Endodermal cell (in vitro differentiated cells): ENCODE measurements at regions not wholly inside any gene's neighbourhood (a gene's known extent, or its start where the extent isn't known, plus 50 kb on each side); places are given as distances from the start of the nearest gene placed in this dataset.

Experiments
- DNase-seq: peaks from one replicate; pipeline ENCODE4 v3.0.0-alpha.2; 2017
- H3K27ac ChIP-seq: 2 replicates; pipeline ENCODE4 v1.5.1; 2013; ENCODE audit warnings: mild to moderate bottlenecking, low read depth, low read length, moderate library complexity
- H3K27me3 ChIP-seq: 2 replicates; pipeline ENCODE4 v1.6.1; 2013; ENCODE audit warnings: mild to moderate bottlenecking, low read length, moderate library complexity; ENCODE audit not compliant: insufficient read depth, control insufficient read depth, poor library complexity, severe bottlenecking
- H3K36me3 ChIP-seq: 2 replicates; pipeline ENCODE4 v1.7.0; 2013; ENCODE audit warnings: mild to moderate bottlenecking, low read length, moderate library complexity; ENCODE audit not compliant: control insufficient read depth, insufficient read depth
- H3K4me1 ChIP-seq: one replicate; pipeline ENCODE4 v1.7.0; 2013; ENCODE audit warnings: low read length; ENCODE audit not compliant: control insufficient read depth, insufficient read depth
- H3K4me3 ChIP-seq: 2 replicates; pipeline ENCODE4 v1.5.1; 2013; ENCODE audit warnings: mild to moderate bottlenecking, low read length, moderate library complexity
- H3K9ac ChIP-seq: 2 replicates; pipeline ENCODE4 v1.6.1; 2013; ENCODE audit warnings: mild to moderate bottlenecking, low read length, moderate library complexity; ENCODE audit not compliant: poor library complexity, severe bottlenecking; ENCODE audit errors: extremely low read depth
- H3K9me3 ChIP-seq: 2 replicates; pipeline ENCODE4 v1.6.1; 2013; ENCODE audit warnings: mild to moderate bottlenecking, low read length, moderate library complexity; ENCODE audit not compliant: control insufficient read depth
- H3K27ac Mint-ChIP-seq: 2 replicates; pipeline ENCODE4 v1.8.0; 2020; ENCODE audit warnings: mixed read lengths
- H3K27me3 Mint-ChIP-seq: 2 replicates; pipeline ENCODE4 v1.8.0; 2021; ENCODE audit warnings: mild to moderate bottlenecking, mixed read lengths; ENCODE audit not compliant: insufficient read depth
- H3K36me3 Mint-ChIP-seq: 2 replicates; pipeline ENCODE4 v1.8.0; 2020; ENCODE audit warnings: low read depth, mixed read lengths
- H3K4me1 Mint-ChIP-seq: 2 replicates; pipeline ENCODE4 v1.8.0; 2020; ENCODE audit warnings: mixed read lengths
- H3K4me3 Mint-ChIP-seq: 2 replicates; pipeline ENCODE4 v1.8.0; 2020; ENCODE audit warnings: mild to moderate bottlenecking, moderate library complexity, mixed read lengths
- H3K9me3 Mint-ChIP-seq: 2 replicates; pipeline ENCODE4 v1.8.0; 2020; ENCODE audit warnings: mild to moderate bottlenecking, mixed read lengths
- CTCF ChIP-seq: fragments of 200-600 bp; sonication (generic); conservative IDR thresholded peaks from 2 replicates; pipeline ENCODE4 v1.5.0; 2021; ENCODE audit warnings: antibody characterized with exemption, mild to moderate bottlenecking
- WGBS, 2 experiments: methylation state at CpG; one replicate each; pipeline versions ENCODE4 v1.1.5 to v1.1.7; 2013; ENCODE audit warnings: missing lambda C conversion rate in 2 of 2, mixed read lengths in 1 of 2; ENCODE audit not compliant: insufficient coverage in 1 of 2, insufficient read length in 1 of 2; 5-methylcytosine and 5-hydroxymethylcytosine counted together

GRCh38 chr6:138582573-138582972, 83.3 kb upstream of the NHSL1 start:
- Mint-ChIP-seq H3K27ac (no peak overlapping the region), H3K27me3 (no peaks in the 10 kb centered on the region), H3K36me3 (no peaks in the 10 kb centered on the region), H3K4me1 (peaks cover 5% of the 10 kb centered on the region), H3K4me3 (no peak overlapping the region), H3K9me3 (no peaks in the 10 kb centered on the region)
- Histone ChIP-seq H3K27me3 (no peaks in the 10 kb centered on the region), H3K9ac (no peak overlapping the region), H3K36me3 (no peaks in the 10 kb centered on the region), H3K4me3 (no peak overlapping the region), H3K9me3 (no peaks in the 10 kb centered on the region), H3K4me1 (no peaks in the 10 kb centered on the region), H3K27ac (no peak overlapping the region)
- 94 to 100% methylated on average over 2 to 4 of the region's 4 CpGs for WGBS, 2 experiments
- TF ChIP-seq CTCF: no peak
- no peak for DNase-seq

- no peak for TF ChIP-seq CTCF
- no peak overlapping the region for H3K4me3 ChIP-seq
- no peak overlapping the region for H3K27ac ChIP-seq
- DNase-seq: no peak
- no peaks in the 10 kb centered on the region for H3K36me3 Mint-ChIP-seq
- no peak overlapping the region for H3K9ac ChIP-seq
- H3K4me3 Mint-ChIP-seq: no peak overlapping the region
- no peaks in the 10 kb centered on the region for H3K9me3 Mint-ChIP-seq
- WGBS, 2 experiments: 97 to 100% methylated on average over 2 to 5 of the region's 5 CpGs
- no peaks in the 10 kb centered on the region for H3K4me1 Mint-ChIP-seq
- H3K27ac Mint-ChIP-seq: no peak overlapping the region
- no peaks in the 10 kb centered on the region for H3K27me3 ChIP-seq
- no peaks in the 10 kb centered on the region for H3K36me3 ChIP-seq
- no peaks in the 10 kb centered on the region for H3K4me1 ChIP-seq
- no peaks in the 10 kb centered on the region for H3K27me3 Mint-ChIP-seq
- H3K9me3 ChIP-seq: no peaks in the 10 kb centered on the region
These were observed 87.3 kb upstream of the NHSL1 start for GRCh38 chr6:138586638-138587037.

- Mint-ChIP-seq H3K4me3 (no peak overlapping the region), H3K36me3 (no peaks in the 10 kb centered on the region), H3K9me3 (no peaks in the 10 kb centered on the region), H3K27me3 (no peaks in the 10 kb centered on the region), H3K4me1 (peaks cover 11% of the 10 kb centered on the region), H3K27ac (no peak overlapping the region)
- Histone ChIP-seq H3K4me3 (no peak overlapping the region), H3K9ac (no peak overlapping the region), H3K9me3 (no peaks in the 10 kb centered on the region), H3K27me3 (no peaks in the 10 kb centered on the region), H3K36me3 (no peaks in the 10 kb centered on the region), H3K27ac (no peak overlapping the region), H3K4me1 (no peaks in the 10 kb centered on the region)
- TF ChIP-seq CTCF: peak; percentile 93
- WGBS, 2 experiments: 57 to 69% methylated on average over 10 to 13 of the region's 13 CpGs
- DNase-seq: peak; percentile 87
These were observed 89.6 kb upstream of the NHSL1 start for GRCh38 chr6:138588805-138589434.
